AG09319 (cell line): ENCODE measurements at regions not wholly inside any gene's neighbourhood (a gene's known extent, or its start where the extent isn't known, plus 50 kb on each side); places are given as distances from the start of the nearest gene placed in this dataset.

Experiments used
- DNase-seq: peaks from one replicate; pipeline ENCODE4 v3.0.0-alpha.2; 2010; ENCODE audit warnings: low read depth; ENCODE audit errors: extremely low read depth
- CTCF ChIP-seq: IDR thresholded peaks from 2 replicates; pipeline ENCODE4 v1.5.1; 2011; ENCODE audit warnings: low read depth, mild to moderate bottlenecking, inconsistent platforms, low read length, moderate library complexity

- no peak for TF ChIP-seq CTCF
- DNase-seq, result no peak
These were observed 76.4 kb upstream of the MTNR1B start for GRCh38 chr11:92892802-92893684.

GRCh38 chr11:92894197-92894596 lies 75.3 kb upstream of the MTNR1B start:
- no peak for DNase-seq
- no peak for TF ChIP-seq CTCF

- no peak for TF ChIP-seq CTCF
- DNase-seq, result no peak
These were observed 72.0 kb upstream of the MTNR1B start for GRCh38 chr11:92897487-92897886.

- no peak for DNase-seq
- TF ChIP-seq CTCF, result no peak
These were observed 67.0 kb upstream of the MTNR1B start for GRCh38 chr11:92902417-92902816.

DNA sequence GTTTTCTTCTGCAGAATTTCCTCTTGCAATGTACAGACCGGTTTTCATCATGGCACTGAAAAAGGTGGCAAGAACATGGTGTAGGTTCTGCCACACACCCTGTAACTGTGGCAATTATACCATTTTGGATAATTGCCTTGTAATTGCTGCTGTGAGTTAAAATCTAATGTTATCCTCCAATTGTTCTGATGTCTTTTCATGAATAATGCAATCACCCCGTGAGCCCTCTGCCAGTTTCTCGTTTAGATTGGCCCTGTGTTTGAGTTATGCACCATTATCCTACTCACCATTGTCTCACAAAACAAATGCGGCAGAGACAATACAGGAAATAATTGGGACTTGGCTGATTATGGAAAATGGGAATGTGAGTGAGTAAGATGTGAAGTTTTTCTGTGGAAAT lies 61.8 kb upstream of the MTNR1B start:
- no peak for TF ChIP-seq CTCF
- no peak for DNase-seq

DNA sequence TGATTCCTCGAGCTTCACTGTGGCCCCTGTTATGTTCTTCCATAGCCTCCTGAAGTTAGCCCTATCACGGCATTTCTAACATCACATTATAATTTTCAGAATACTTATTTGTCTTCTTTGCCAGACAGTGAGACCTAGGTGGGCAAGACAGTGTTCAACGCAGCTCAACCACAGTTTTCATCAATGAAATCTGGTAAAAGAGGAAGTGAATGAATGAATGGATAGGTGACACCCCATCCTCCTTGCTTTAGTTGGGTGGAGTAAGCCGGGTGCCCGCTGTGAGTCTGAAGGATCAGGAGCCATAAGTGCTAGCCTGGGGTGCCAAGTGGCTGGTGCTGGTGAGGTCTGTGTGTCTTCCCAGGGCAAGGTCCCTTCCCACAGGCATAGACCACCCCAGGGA lies 60.2 kb upstream of the MTNR1B start:
- no peak for DNase-seq
- TF ChIP-seq CTCF, result no peak

DNA sequence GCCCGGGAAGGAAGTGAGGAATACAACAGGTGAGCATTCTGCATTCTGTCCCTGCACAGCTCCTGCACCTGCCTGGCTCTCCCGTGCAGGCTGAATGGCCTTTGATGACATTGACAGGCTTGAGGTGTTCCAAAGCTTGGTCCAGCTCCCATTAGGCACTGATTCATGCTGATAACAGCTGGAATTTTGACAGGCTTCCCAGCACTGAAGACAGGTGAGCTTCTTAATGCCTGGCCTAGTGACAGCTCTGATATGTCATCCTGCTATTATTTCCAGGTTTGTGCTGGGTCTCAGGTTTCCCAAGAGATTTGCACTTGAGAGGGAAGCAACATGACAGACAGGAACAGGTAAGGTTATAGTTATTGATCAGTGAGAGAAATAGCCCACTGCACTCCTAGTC lies 58.0 kb upstream of the MTNR1B start:
- TF ChIP-seq CTCF, result no peak
- no peak for DNase-seq
